ENCODE measurements at regions not wholly inside any gene's neighbourhood (a gene's known extent, or its start where the extent isn't known, plus 50 kb on each side); places are given as distances from the start of the nearest gene placed in this dataset.

DNA sequence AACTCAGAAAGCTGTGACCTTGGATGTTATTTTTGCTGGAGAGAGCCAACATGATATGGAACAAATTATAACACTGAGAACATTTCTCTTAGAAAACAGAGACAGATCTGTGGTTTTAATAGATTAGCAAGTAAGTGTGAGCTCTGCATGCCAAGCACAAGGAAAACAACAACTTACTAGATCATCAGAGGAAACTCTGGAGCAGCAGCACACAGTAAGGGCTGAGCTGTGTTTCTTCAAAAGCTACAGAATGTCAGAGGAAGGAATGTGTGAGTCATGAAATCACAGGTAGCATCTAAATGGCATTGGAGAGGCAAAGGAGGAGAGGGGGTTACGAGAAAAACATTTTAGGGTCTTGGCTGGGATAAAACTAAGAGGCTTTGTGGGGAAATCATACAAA is 283.4 kb upstream of the FZD8 start:
- no peak for TF ChIP-seq CTCF (conservative IDR thresholded peaks at IDR 0.05; ENCODE audit: low read depth, low read length)
- H3K4me3 ChIP-seq (ENCODE audit: low read depth, low read length) = no peak overlapping the region
- peak; percentile 67 for DNase-seq (ENCODE audit: low read depth)

- H3K4me3 ChIP-seq (ENCODE audit: low read depth, low read length) = no peak overlapping the region
- TF ChIP-seq CTCF (conservative IDR thresholded peaks at IDR 0.05; ENCODE audit: low read depth, low read length) = no peak
- DNase-seq (ENCODE audit: low read depth) = no peak
Observed at GRCh38 chr10:35924759-35925158, 282.7 kb upstream of the FZD8 start.

DNA sequence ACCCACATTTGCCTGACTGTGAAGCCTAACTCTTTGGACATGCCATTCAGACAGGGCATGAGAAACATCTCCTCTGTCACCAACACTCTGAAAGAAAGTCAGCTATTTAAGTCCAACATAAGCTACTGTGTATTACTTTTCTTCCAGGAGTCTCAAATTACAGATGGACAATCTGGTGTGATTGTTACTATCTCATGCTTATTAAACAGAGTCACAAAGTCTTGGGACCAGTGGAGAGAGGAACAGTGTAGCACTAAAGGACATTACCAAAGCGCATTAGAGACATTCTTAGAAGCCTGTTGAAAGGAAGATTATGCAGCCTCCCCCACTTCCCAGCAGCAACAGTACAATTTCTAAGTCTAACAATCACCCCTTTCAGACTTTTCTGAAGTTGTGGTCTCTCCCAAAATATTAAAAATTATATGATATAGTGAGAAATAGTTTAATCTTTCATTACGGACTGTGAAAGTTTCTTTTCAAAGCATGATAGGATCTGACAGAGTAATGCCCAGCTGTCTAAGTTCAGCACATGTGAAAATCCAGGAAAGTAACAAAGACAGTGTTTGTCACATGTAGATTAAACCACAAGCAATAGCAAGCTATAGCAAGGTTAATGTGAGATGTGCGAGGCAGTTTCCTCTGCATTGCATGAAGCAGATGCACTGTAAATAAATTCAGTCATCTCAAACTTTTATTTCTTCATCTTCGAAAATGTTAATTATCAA is 280.9 kb upstream of the FZD8 start:
- no peak for DNase-seq (ENCODE audit: low read depth)
- TF ChIP-seq CTCF (conservative IDR thresholded peaks at IDR 0.05; ENCODE audit: low read depth, low read length) = no peak
- H3K4me3 ChIP-seq (ENCODE audit: low read depth, low read length) = no peak overlapping the region

- no peak overlapping the region for H3K4me3 ChIP-seq (ENCODE audit: low read depth, low read length)
- DNase-seq (ENCODE audit: low read depth) = no peak
- TF ChIP-seq CTCF (conservative IDR thresholded peaks at IDR 0.05; ENCODE audit: low read depth, low read length) = no peak
Observed at GRCh38 chr10:35921866-35922350, 279.8 kb upstream of the FZD8 start.

DNA sequence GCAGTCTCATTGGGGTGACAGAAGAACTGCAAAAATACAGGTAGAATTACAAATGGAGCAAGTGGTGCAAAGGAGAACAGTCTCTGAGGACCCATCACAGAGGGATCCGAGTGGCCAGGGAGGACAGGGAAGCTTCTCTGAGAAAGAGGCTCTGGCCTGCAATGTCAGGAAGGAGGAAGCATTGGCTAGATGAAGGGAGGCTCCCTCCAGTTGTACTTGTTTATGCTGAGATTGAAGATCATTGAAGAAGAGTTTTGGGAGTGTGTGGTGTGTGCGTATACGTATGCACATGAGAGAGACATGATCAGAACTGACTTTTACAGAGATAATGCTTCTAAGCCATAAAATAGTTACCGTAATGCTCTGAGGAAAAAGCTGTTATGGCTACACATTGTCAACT is 274.7 kb upstream of the FZD8 start:
- no peak overlapping the region for H3K4me3 ChIP-seq (ENCODE audit: low read depth, low read length)
- peak; percentile 43 for TF ChIP-seq CTCF (conservative IDR thresholded peaks at IDR 0.05; ENCODE audit: low read depth, low read length)
- no peak for DNase-seq (ENCODE audit: low read depth)

DNA sequence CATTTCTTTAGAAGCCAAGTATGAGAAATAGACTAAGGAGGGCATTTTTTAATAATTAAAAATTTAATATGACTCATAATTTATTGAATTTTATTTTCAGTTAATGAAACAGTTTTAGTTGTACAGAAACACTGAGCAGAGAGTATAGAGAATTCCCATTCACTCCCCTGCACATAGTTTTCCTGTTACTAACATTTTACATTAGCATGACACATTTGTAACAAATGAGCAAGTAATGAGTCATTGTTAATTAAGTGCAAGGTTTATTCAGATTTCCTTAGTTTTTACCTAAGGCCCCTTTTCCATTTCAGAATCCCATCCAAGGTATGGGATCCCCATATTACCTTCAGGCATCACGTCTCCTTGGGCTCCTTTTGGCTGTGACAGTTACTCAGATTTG is 271.5 kb upstream of the FZD8 start:
- no peak for TF ChIP-seq CTCF (conservative IDR thresholded peaks at IDR 0.05; ENCODE audit: low read depth, low read length)
- DNase-seq (ENCODE audit: low read depth) = peak; percentile 52
- H3K4me3 ChIP-seq (ENCODE audit: low read depth, low read length) = no peak overlapping the region
